ENCODE measurements at regions not wholly inside any gene's neighbourhood (a gene's known extent, or its start where the extent isn't known, plus 50 kb on each side); places are given as distances from the start of the nearest gene placed in this dataset.

DNA sequence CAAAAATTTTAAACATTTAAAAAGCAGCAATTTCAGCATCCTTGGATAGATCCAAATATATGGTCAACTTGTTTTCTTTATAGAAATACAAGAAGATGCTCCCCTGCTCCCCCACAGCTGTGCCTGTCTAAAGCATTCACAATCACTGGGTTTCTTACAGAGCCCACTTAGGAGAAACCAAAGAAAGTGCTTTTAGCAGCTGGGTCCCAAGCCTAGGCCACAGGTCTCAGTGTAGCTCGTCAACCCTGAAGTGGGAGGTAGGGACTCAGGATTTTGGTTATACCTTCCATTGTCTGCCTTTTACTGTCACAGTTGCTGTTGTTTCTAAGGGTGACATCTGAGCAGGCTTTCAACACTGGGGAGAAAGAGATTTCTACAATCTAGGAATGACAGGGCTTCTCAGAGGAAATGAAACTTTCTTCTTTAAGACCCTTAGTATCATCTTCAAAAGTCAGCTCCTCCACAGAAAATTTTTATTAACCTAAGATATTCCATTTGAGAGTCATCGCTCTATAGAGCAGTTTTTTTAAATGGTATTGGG is 199.3 kb upstream of the CMC1 start:
- Histone ChIP-seq H3K4me1 (ENCODE audit: control insufficient read depth in 2 of 2, insufficient read depth in 1 of 2, low read depth in 1 of 2, low read length in 2 of 2) (no peaks in the 10 kb centered on the region), H3K14ac (ENCODE audit: low read length) (no peak overlapping the region), H3K4me3 (ENCODE audit: low read length in 2 of 2) (no peak overlapping the region), H3K27ac (replicated peaks; ENCODE audit: low read length) (no peak overlapping the region), H4K8ac (ENCODE audit: low read depth, low read length) (no peak overlapping the region), H4K91ac (ENCODE audit: low read depth, low read length, poor library complexity) (no peak overlapping the region), H3K4ac (ENCODE audit: low read length) (no peak overlapping the region), H3K9me3 (replicated peaks in 1 of 2; ENCODE audit: control insufficient read depth in 2 of 2, insufficient read depth in 1 of 2, low read depth in 1 of 2, low read length in 2 of 2) (no peaks in the 10 kb centered on the region), H3K4me2 (ENCODE audit: insufficient read depth, low read length, poor library complexity, severe bottlenecking) (no peak overlapping the region), H3K23ac (ENCODE audit: low read depth, low read length, poor library complexity) (no peak overlapping the region), H2BK120ac (ENCODE audit: low read depth, low read length) (no peak overlapping the region), H2BK15ac (ENCODE audit: low read length) (no peak overlapping the region), H3K9ac (ENCODE audit: low read depth, low read length, poor library complexity) (no peak overlapping the region), H2AK5ac (ENCODE audit: low read depth, low read length) (no peak overlapping the region), H2AFZ (ENCODE audit: low read length) (no peak overlapping the region), H3K36me3 (replicated peaks in 1 of 2; ENCODE audit: control insufficient read depth in 2 of 2, insufficient read depth in 2 of 2, low read length in 2 of 2) (no peaks in the 10 kb centered on the region), H2BK5ac (ENCODE audit: low read length) (no peak overlapping the region), H3K27me3 (ENCODE audit: control insufficient read depth in 3 of 3, insufficient read depth in 3 of 3, low read depth in 1 of 3, low read length in 3 of 3) (no peaks in the 10 kb centered on the region), H2BK12ac (ENCODE audit: low read length) (no peak overlapping the region), H3K18ac (ENCODE audit: low read length) (no peak overlapping the region), H3K79me1 (ENCODE audit: low read depth, low read length) (no peaks in the 10 kb centered on the region)
- no CpG with 5 or more reads among the region's 2 CpGs for WGBS, 2 donors (ENCODE audit: extremely low coverage in 2 of 2, insufficient read length in 2 of 2, insufficient replicate concordance in 1 of 2)
- no peak for DNase-seq (ENCODE audit: low spot score)

DNA sequence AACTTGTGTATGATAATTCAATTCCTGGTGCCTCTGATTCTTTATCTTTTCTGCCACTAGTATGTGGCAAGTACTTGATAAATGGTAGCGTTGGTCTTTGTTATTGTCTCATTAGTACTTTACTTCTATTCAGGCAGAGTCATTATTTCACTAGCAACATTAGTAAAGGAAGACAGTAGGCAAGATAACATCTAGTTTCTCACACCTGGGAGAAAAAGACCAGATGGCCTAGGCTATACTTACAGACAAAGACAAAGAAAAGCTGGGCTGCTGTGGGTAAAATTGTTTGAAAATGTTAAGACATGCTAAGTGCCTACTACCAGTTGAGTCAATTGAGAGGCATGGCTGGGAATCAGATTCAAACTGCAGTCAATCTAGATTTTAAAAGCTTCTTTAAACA is 198.7 kb upstream of the CMC1 start:
- no peak overlapping the region for H3K18ac ChIP-seq (ENCODE audit: low read length)
- H2AFZ ChIP-seq (ENCODE audit: low read length), result no peak overlapping the region
- H2BK12ac ChIP-seq (ENCODE audit: low read length), result no peak overlapping the region
- no peak overlapping the region for H3K14ac ChIP-seq (ENCODE audit: low read length)
- no peak overlapping the region for H2BK120ac ChIP-seq (ENCODE audit: low read depth, low read length)
- no peak overlapping the region for H4K91ac ChIP-seq (ENCODE audit: low read depth, low read length, poor library complexity)
- no peak overlapping the region for H3K27ac ChIP-seq (replicated peaks; ENCODE audit: low read length)
- no peak overlapping the region for H2BK15ac ChIP-seq (ENCODE audit: low read length)
- H3K9ac ChIP-seq (ENCODE audit: low read depth, low read length, poor library complexity), result no peak overlapping the region
- no CpG with 5 or more reads among the region's 1 CpG for WGBS, 2 donors (ENCODE audit: extremely low coverage in 2 of 2, insufficient read length in 2 of 2, insufficient replicate concordance in 1 of 2)
- no peaks in the 10 kb centered on the region for H3K36me3 ChIP-seq (replicated peaks in 1 of 2; ENCODE audit: control insufficient read depth in 2 of 2, insufficient read depth in 2 of 2, low read length in 2 of 2)
- no peaks in the 10 kb centered on the region for H3K27me3 ChIP-seq (ENCODE audit: control insufficient read depth in 3 of 3, insufficient read depth in 3 of 3, low read depth in 1 of 3, low read length in 3 of 3)
- no peak overlapping the region for H3K23ac ChIP-seq (ENCODE audit: low read depth, low read length, poor library complexity)
- no peaks in the 10 kb centered on the region for H3K9me3 ChIP-seq (replicated peaks in 1 of 2; ENCODE audit: control insufficient read depth in 2 of 2, insufficient read depth in 1 of 2, low read depth in 1 of 2, low read length in 2 of 2)
- no peaks in the 10 kb centered on the region for H3K4me1 ChIP-seq (ENCODE audit: control insufficient read depth in 2 of 2, insufficient read depth in 1 of 2, low read depth in 1 of 2, low read length in 2 of 2)
- H3K4me2 ChIP-seq (ENCODE audit: insufficient read depth, low read length, poor library complexity, severe bottlenecking), result no peak overlapping the region
- H3K79me1 ChIP-seq (ENCODE audit: low read depth, low read length), result no peaks in the 10 kb centered on the region
- no peak overlapping the region for H2BK5ac ChIP-seq (ENCODE audit: low read length)
- no peak for DNase-seq (ENCODE audit: low spot score)
- H3K4me3 ChIP-seq (ENCODE audit: low read length in 2 of 2), result no peak overlapping the region
- no peak overlapping the region for H4K8ac ChIP-seq (ENCODE audit: low read depth, low read length)
- H3K4ac ChIP-seq (ENCODE audit: low read length), result no peak overlapping the region
- no peak overlapping the region for H2AK5ac ChIP-seq (ENCODE audit: low read depth, low read length)

DNA sequence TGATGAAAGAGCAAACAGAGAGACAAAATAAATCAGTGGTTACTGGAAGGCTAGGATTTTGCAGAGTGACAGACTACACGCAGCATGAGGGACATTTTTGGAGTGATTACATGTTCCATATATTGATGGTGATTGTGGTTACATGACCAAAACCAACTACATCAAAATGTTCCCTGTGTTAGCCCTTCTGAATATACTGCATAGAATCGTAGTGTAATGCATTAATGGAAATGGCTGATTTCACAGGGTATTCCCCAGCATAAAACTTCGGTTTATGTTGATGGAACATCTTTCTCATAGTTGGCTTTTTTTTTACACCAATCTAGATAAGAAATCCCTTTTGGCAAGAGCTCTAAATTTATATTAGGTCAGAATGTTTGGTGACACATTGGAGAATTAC is 191.3 kb upstream of the CMC1 start:
- WGBS, 2 donors (ENCODE audit: extremely low coverage in 2 of 2, insufficient read length in 2 of 2, insufficient replicate concordance in 1 of 2), result no CpG with 5 or more reads among the region's 3 CpGs
- Histone ChIP-seq H3K9ac (ENCODE audit: low read depth, low read length, poor library complexity) (no peak overlapping the region), H3K4me1 (ENCODE audit: control insufficient read depth in 2 of 2, insufficient read depth in 1 of 2, low read depth in 1 of 2, low read length in 2 of 2) (no peaks in the 10 kb centered on the region), H3K9me3 (replicated peaks in 1 of 2; ENCODE audit: control insufficient read depth in 2 of 2, insufficient read depth in 1 of 2, low read depth in 1 of 2, low read length in 2 of 2) (no peaks in the 10 kb centered on the region), H3K27me3 (ENCODE audit: control insufficient read depth in 3 of 3, insufficient read depth in 3 of 3, low read depth in 1 of 3, low read length in 3 of 3) (no peaks in the 10 kb centered on the region), H3K4me3 (ENCODE audit: low read length in 2 of 2) (no peak overlapping the region), H4K91ac (ENCODE audit: low read depth, low read length, poor library complexity) (no peak overlapping the region), H2AFZ (ENCODE audit: low read length) (no peak overlapping the region), H3K23ac (ENCODE audit: low read depth, low read length, poor library complexity) (no peak overlapping the region), H3K4ac (ENCODE audit: low read length) (no peak overlapping the region), H3K18ac (ENCODE audit: low read length) (no peak overlapping the region), H2BK12ac (ENCODE audit: low read length) (no peak overlapping the region), H2BK15ac (ENCODE audit: low read length) (no peak overlapping the region), H2AK5ac (ENCODE audit: low read depth, low read length) (no peak overlapping the region), H2BK5ac (ENCODE audit: low read length) (no peak overlapping the region), H3K27ac (replicated peaks; ENCODE audit: low read length) (no peak overlapping the region), H3K14ac (ENCODE audit: low read length) (no peak overlapping the region), H3K36me3 (replicated peaks in 1 of 2; ENCODE audit: control insufficient read depth in 2 of 2, insufficient read depth in 2 of 2, low read length in 2 of 2) (no peaks in the 10 kb centered on the region), H3K79me1 (ENCODE audit: low read depth, low read length) (no peaks in the 10 kb centered on the region), H4K8ac (ENCODE audit: low read depth, low read length) (no peak overlapping the region), H3K4me2 (ENCODE audit: insufficient read depth, low read length, poor library complexity, severe bottlenecking) (no peak overlapping the region), H2BK120ac (ENCODE audit: low read depth, low read length) (no peak overlapping the region)
- DNase-seq (ENCODE audit: low spot score), result no peak

DNA sequence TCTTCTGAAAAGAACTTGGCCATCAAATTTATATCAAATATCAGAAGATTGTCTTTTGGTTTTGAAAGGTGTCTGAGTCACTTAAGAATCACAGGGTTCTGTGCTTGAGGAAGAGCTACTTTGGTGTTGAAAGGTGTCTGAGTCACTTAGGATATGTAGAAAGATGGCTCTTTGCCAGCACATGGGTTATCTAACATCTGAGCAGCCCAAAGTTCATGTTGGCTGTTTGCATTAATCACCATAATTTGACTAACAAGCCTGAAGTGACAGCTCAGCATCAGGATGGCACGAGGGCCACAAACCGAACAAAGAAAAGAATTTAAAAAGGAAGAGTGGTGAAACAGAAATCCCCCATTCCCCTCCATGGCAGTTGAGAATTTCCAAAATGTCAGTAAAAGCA is 190.5 kb upstream of the CMC1 start:
- Histone ChIP-seq H3K9ac (ENCODE audit: low read depth, low read length, poor library complexity) (no peak overlapping the region), H3K4me1 (ENCODE audit: control insufficient read depth in 2 of 2, insufficient read depth in 1 of 2, low read depth in 1 of 2, low read length in 2 of 2) (no peaks in the 10 kb centered on the region), H2AFZ (ENCODE audit: low read length) (no peak overlapping the region), H4K8ac (ENCODE audit: low read depth, low read length) (no peak overlapping the region), H3K36me3 (replicated peaks in 1 of 2; ENCODE audit: control insufficient read depth in 2 of 2, insufficient read depth in 2 of 2, low read length in 2 of 2) (no peaks in the 10 kb centered on the region), H4K91ac (ENCODE audit: low read depth, low read length, poor library complexity) (no peak overlapping the region), H2BK15ac (ENCODE audit: low read length) (no peak overlapping the region), H3K9me3 (replicated peaks in 1 of 2; ENCODE audit: control insufficient read depth in 2 of 2, insufficient read depth in 1 of 2, low read depth in 1 of 2, low read length in 2 of 2) (no peaks in the 10 kb centered on the region), H3K27ac (replicated peaks; ENCODE audit: low read length) (no peak overlapping the region), H3K18ac (ENCODE audit: low read length) (no peak overlapping the region), H2BK12ac (ENCODE audit: low read length) (no peak overlapping the region), H2BK120ac (ENCODE audit: low read depth, low read length) (no peak overlapping the region), H3K4me2 (ENCODE audit: insufficient read depth, low read length, poor library complexity, severe bottlenecking) (no peak overlapping the region), H2BK5ac (ENCODE audit: low read length) (no peak overlapping the region), H3K23ac (ENCODE audit: low read depth, low read length, poor library complexity) (no peak overlapping the region), H3K4me3 (ENCODE audit: low read length in 2 of 2) (no peak overlapping the region), H2AK5ac (ENCODE audit: low read depth, low read length) (no peak overlapping the region), H3K4ac (ENCODE audit: low read length) (no peak overlapping the region), H3K79me1 (ENCODE audit: low read depth, low read length) (no peaks in the 10 kb centered on the region), H3K27me3 (ENCODE audit: control insufficient read depth in 3 of 3, insufficient read depth in 3 of 3, low read depth in 1 of 3, low read length in 3 of 3) (no peaks in the 10 kb centered on the region), H3K14ac (ENCODE audit: low read length) (no peak overlapping the region)
- WGBS, 2 donors (ENCODE audit: extremely low coverage in 2 of 2, insufficient read length in 2 of 2, insufficient replicate concordance in 1 of 2), result no CpG with 5 or more reads among the region's 2 CpGs
- DNase-seq (ENCODE audit: low spot score), result no peak
